ENCODE measurements at regions not wholly inside any gene's neighbourhood (a gene's known extent, or its start where the extent isn't known, plus 50 kb on each side); places are given as distances from the start of the nearest gene placed in this dataset.

DNA sequence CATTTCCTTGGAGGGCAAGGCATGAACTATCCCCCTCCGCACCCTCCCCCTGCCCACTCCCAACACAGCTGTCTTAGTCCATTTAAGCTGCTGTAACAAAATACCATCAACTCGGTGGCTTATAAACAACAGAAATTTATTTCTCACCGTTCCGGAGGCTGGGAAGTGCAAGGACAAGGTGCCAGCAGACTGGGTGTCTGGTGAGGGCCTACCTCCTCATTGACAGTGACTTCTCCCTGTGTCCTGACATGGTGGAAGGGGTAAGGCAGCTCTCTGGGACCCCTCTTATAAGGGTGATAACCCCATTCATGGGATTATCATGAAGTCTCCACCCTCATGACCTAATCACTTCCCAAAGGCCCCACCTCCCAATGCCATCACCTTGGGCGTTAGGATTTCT is 114.3 kb upstream of the MAFB start:
- TF ChIP-seq, protein P1, sequence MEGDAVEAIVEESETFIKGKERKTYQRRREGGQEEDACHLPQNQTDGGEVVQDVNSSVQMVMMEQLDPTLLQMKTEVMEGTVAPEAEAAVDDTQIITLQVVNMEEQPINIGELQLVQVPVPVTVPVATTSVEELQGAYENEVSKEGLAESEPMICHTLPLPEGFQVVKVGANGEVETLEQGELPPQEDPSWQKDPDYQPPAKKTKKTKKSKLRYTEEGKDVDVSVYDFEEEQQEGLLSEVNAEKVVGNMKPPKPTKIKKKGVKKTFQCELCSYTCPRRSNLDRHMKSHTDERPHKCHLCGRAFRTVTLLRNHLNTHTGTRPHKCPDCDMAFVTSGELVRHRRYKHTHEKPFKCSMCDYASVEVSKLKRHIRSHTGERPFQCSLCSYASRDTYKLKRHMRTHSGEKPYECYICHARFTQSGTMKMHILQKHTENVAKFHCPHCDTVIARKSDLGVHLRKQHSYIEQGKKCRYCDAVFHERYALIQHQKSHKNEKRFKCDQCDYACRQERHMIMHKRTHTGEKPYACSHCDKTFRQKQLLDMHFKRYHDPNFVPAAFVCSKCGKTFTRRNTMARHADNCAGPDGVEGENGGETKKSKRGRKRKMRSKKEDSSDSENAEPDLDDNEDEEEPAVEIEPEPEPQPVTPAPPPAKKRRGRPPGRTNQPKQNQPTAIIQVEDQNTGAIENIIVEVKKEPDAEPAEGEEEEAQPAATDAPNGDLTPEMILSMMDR (IDR thresholded peaks at IDR 0.05; ENCODE audit: low read depth, low read length, poor library complexity, severe bottlenecking): no peak
- no peak for TF ChIP-seq EZH2phosphoT487 (IDR thresholded peaks at IDR 0.05; ENCODE audit: borderline replicate concordance, low read length)
